Astrocyte (in vitro differentiated cells and primary cell): ENCODE measurements at regions not wholly inside any gene's neighbourhood (a gene's known extent, or its start where the extent isn't known, plus 50 kb on each side); places are given as distances from the start of the nearest gene placed in this dataset.

ENCODE experiments used
- DNase-seq: peaks from one replicate; pipeline ENCODE4 v3.0.0-alpha.2; 2010; ENCODE audit warnings: low read depth
- FAIRE-seq: peaks from 2 replicates; lab custom pipeline; 2011; peaks lifted over from hg19 to GRCh38; lab: Jason Lieb, UNC
- H2AFZ ChIP-seq: 2 replicates; pipeline ENCODE4 v1.6.0; 2012; ENCODE audit warnings: low read depth, low read length, inconsistent platforms
- H3K27ac ChIP-seq: 2 replicates; pipeline ENCODE4 v1.5.1; 2011; ENCODE audit warnings: low read depth, low read length, inconsistent platforms
- H3K27me3 ChIP-seq: 2 replicates; pipeline ENCODE4 v1.6.0; 2011; ENCODE audit warnings: low read length, inconsistent platforms; ENCODE audit not compliant: insufficient read depth
- H3K36me3 ChIP-seq: 2 replicates; pipeline ENCODE4 v1.5.1; 2011; ENCODE audit warnings: low read length, inconsistent platforms; ENCODE audit not compliant: insufficient read depth
- H3K4me1 ChIP-seq: 2 replicates; pipeline ENCODE4 v1.5.1; 2011; ENCODE audit warnings: low read length, inconsistent platforms; ENCODE audit not compliant: insufficient read depth
- H3K4me2 ChIP-seq: 2 replicates; pipeline ENCODE4 v1.6.0; 2012; ENCODE audit warnings: low read length, inconsistent platforms
- H3K4me3 ChIP-seq: 2 replicates; pipeline ENCODE4 v1.5.1; 2011; ENCODE audit warnings: low read depth, mild to moderate bottlenecking, low read length, inconsistent platforms; ENCODE audit not compliant: insufficient read depth
- H3K79me2 ChIP-seq: 2 replicates; pipeline ENCODE4 v1.6.0; 2012; ENCODE audit warnings: mild to moderate bottlenecking, low read length, inconsistent platforms; ENCODE audit not compliant: insufficient read depth
- H3K9ac ChIP-seq: 2 replicates; pipeline ENCODE4 v1.6.0; 2012; ENCODE audit warnings: mild to moderate bottlenecking, low read length, inconsistent platforms
- H3K9me3 ChIP-seq: 2 replicates; pipeline ENCODE4 v1.5.1; 2012; ENCODE audit warnings: low read depth, mild to moderate bottlenecking, low read length, inconsistent platforms; ENCODE audit not compliant: insufficient read depth
- H4K20me1 ChIP-seq: 2 replicates; pipeline ENCODE4 v1.6.0; 2012; ENCODE audit warnings: low read length, inconsistent platforms; ENCODE audit not compliant: insufficient read depth
- H3K27ac Mint-ChIP-seq: one replicate; pipeline ENCODE4 v1.8.0; 2021; ENCODE audit warnings: mild to moderate bottlenecking, mixed read lengths; ENCODE audit not compliant: unreplicated experiment
- H3K27me3 Mint-ChIP-seq: one replicate; pipeline ENCODE4 v1.8.0; 2021; ENCODE audit warnings: low read depth, mixed read lengths; ENCODE audit not compliant: unreplicated experiment
- H3K36me3 Mint-ChIP-seq: one replicate; pipeline ENCODE4 v1.8.0; 2021; ENCODE audit warnings: low read depth, mixed read lengths; ENCODE audit not compliant: unreplicated experiment
- H3K4me1 Mint-ChIP-seq: one replicate; pipeline ENCODE4 v1.8.0; 2021; ENCODE audit warnings: low read depth, mixed read lengths; ENCODE audit not compliant: unreplicated experiment
- H3K4me3 Mint-ChIP-seq: one replicate; pipeline ENCODE4 v1.8.0; 2021; ENCODE audit warnings: mild to moderate bottlenecking, moderate library complexity, mixed read lengths; ENCODE audit not compliant: unreplicated experiment
- H3K9me3 Mint-ChIP-seq: one replicate; pipeline ENCODE4 v1.8.0; 2021; ENCODE audit warnings: mild to moderate bottlenecking, mixed read lengths; ENCODE audit not compliant: unreplicated experiment
- CTCF ChIP-seq: IDR thresholded peaks from 2 replicates; pipeline ENCODE4 v1.5.1; 2011; ENCODE audit warnings: low read depth, mild to moderate bottlenecking, inconsistent platforms, low read length, moderate library complexity; ENCODE audit not compliant: insufficient read depth
- EZH2 ChIP-seq: IDR thresholded peaks from 2 replicates; pipeline ENCODE4 v1.6.1; 2012; ENCODE audit warnings: mild to moderate bottlenecking, low read length, inconsistent platforms; ENCODE audit not compliant: insufficient read depth

- H3K27ac ChIP-seq, result peak overlapping the region; percentile 3
- Mint-ChIP-seq H3K36me3 (peaks cover 2% of the 10 kb centered on the region), H3K4me3 (no peak overlapping the region), H3K27me3 (no peaks in the 10 kb centered on the region), H3K9me3 (peaks cover 14% of the 10 kb centered on the region), H3K27ac (peak overlapping the region; percentile 47), H3K4me1 (peaks cover 4% of the 10 kb centered on the region)
- no peak overlapping the region for H2AFZ ChIP-seq
- H3K27me3 ChIP-seq, result no peaks in the 10 kb centered on the region
- no peaks in the 10 kb centered on the region for H3K9me3 ChIP-seq
- H3K9ac ChIP-seq, result no peak overlapping the region
- no peaks in the 10 kb centered on the region for H3K79me2 ChIP-seq
- no peak overlapping the region for H3K4me3 ChIP-seq
- FAIRE-seq, result peak; percentile 17
- no peaks in the 10 kb centered on the region for H4K20me1 ChIP-seq
- peak; percentile 80 for DNase-seq
- no peak for TF ChIP-seq EZH2
- no peak for TF ChIP-seq CTCF
- H3K4me2 ChIP-seq, result no peak overlapping the region
- no peaks in the 10 kb centered on the region for H3K36me3 ChIP-seq
- no peaks in the 10 kb centered on the region for H3K4me1 ChIP-seq
Observed at GRCh38 chr1:67626090-67626860, 58.7 kb upstream of the GADD45A start.

GRCh38 chr1:67626861-67627235 is 58.2 kb upstream of the GADD45A start:
- no peak for DNase-seq
- Mint-ChIP-seq H3K27me3 (no peaks in the 10 kb centered on the region), H3K4me1 (peaks cover 4% of the 10 kb centered on the region), H3K4me3 (no peak overlapping the region), H3K9me3 (peaks cover 14% of the 10 kb centered on the region), H3K27ac (peak overlapping the region; percentile 13), H3K36me3 (peaks cover 2% of the 10 kb centered on the region)
- no peaks in the 10 kb centered on the region for H3K79me2 ChIP-seq
- H3K27me3 ChIP-seq, result no peaks in the 10 kb centered on the region
- H4K20me1 ChIP-seq, result no peaks in the 10 kb centered on the region
- H3K4me2 ChIP-seq, result no peak overlapping the region
- no peak for TF ChIP-seq CTCF
- no peak for TF ChIP-seq EZH2
- H3K4me1 ChIP-seq, result no peaks in the 10 kb centered on the region
- no peak overlapping the region for H3K9ac ChIP-seq
- no peak for FAIRE-seq
- H3K36me3 ChIP-seq, result no peaks in the 10 kb centered on the region
- no peak overlapping the region for H3K4me3 ChIP-seq
- H2AFZ ChIP-seq, result no peak overlapping the region
- no peak overlapping the region for H3K27ac ChIP-seq
- no peaks in the 10 kb centered on the region for H3K9me3 ChIP-seq

- Mint-ChIP-seq H3K27ac (no peak overlapping the region), H3K36me3 (peaks cover 2% of the 10 kb centered on the region), H3K9me3 (peaks cover 14% of the 10 kb centered on the region), H3K4me1 (peaks cover 4% of the 10 kb centered on the region), H3K4me3 (no peak overlapping the region), H3K27me3 (no peaks in the 10 kb centered on the region)
- Histone ChIP-seq H3K9ac (no peak overlapping the region), H2AFZ (no peak overlapping the region), H3K27me3 (no peaks in the 10 kb centered on the region), H3K4me3 (no peak overlapping the region), H3K79me2 (no peaks in the 10 kb centered on the region), H3K4me1 (no peaks in the 10 kb centered on the region), H3K4me2 (no peak overlapping the region), H3K9me3 (no peaks in the 10 kb centered on the region), H3K27ac (no peak overlapping the region), H3K36me3 (no peaks in the 10 kb centered on the region), H4K20me1 (no peaks in the 10 kb centered on the region)
- FAIRE-seq, result no peak
- DNase-seq, result no peak
- TF ChIP-seq CTCF, result no peak
- no peak for TF ChIP-seq EZH2
Observed at GRCh38 chr1:67627336-67627735, 57.7 kb upstream of the GADD45A start.
